Bronchial epithelial cell (primary cell): ENCODE measurements at regions not wholly inside any gene's neighbourhood (a gene's known extent, or its start where the extent isn't known, plus 50 kb on each side); places are given as distances from the start of the nearest gene placed in this dataset.

Experiments used
- DNase-seq: peaks from one replicate; pipeline ENCODE4 v3.0.0-alpha.2; 2010; ENCODE audit warnings: low read depth
- FAIRE-seq: peaks from 2 replicates; lab custom pipeline; 2011; peaks lifted over from hg19 to GRCh38; lab: Jason Lieb, UNC
- H3K27me3 ChIP-seq: 2 replicates; pipeline ENCODE4 v1.5.1; 2011; ENCODE audit warnings: low read length; ENCODE audit not compliant: control insufficient read depth, insufficient read depth
- H3K36me3 ChIP-seq: 2 replicates; pipeline ENCODE4 v1.5.1; 2011; ENCODE audit warnings: low read length; ENCODE audit not compliant: control insufficient read depth, insufficient read depth
- H3K4me3 ChIP-seq: 2 replicates; pipeline ENCODE4 v1.5.1; 2011; ENCODE audit warnings: mild to moderate bottlenecking, low read depth, low read length, control low read depth
- CTCF ChIP-seq: IDR thresholded peaks from 2 replicates; pipeline ENCODE4 v1.5.1; 2011; ENCODE audit warnings: mild to moderate bottlenecking, moderate library complexity, low read length, control low read depth, inconsistent platforms; ENCODE audit not compliant: insufficient read depth, severe bottlenecking

GRCh38 chr9:78972303-78972999 lies 599.3 kb upstream of the TLE4 start:
- FAIRE-seq (no peak), DNase-seq (no peak)
- TF ChIP-seq CTCF: no peak
- Histone ChIP-seq H3K27me3 (no peaks in the 10 kb centered on the region), H3K4me3 (no peak overlapping the region), H3K36me3 (no peaks in the 10 kb centered on the region)

GRCh38 chr9:78973907-78974306 lies 597.9 kb upstream of the TLE4 start:
- no peak for TF ChIP-seq CTCF
- Histone ChIP-seq H3K36me3 (no peaks in the 10 kb centered on the region), H3K4me3 (no peak overlapping the region), H3K27me3 (no peaks in the 10 kb centered on the region)
- peak; percentile 91 for DNase-seq
- FAIRE-seq: no peak

GRCh38 chr9:78982849-78983248 lies 588.9 kb upstream of the TLE4 start:
- H3K36me3 ChIP-seq: no peaks in the 10 kb centered on the region
- peak; percentile 81 for DNase-seq
- H3K27me3 ChIP-seq: no peaks in the 10 kb centered on the region
- no peak for FAIRE-seq
- no peak overlapping the region for H3K4me3 ChIP-seq
- TF ChIP-seq CTCF: no peak

GRCh38 chr9:78985084-78985738 lies 586.6 kb upstream of the TLE4 start:
- Histone ChIP-seq H3K4me3 (no peak overlapping the region), H3K27me3 (no peaks in the 10 kb centered on the region), H3K36me3 (no peaks in the 10 kb centered on the region)
- TF ChIP-seq CTCF: no peak
- FAIRE-seq (peak; percentile 66), DNase-seq (no peak)

GRCh38 chr9:78986446-78986845 lies 585.3 kb upstream of the TLE4 start:
- no peak for TF ChIP-seq CTCF
- no peaks in the 10 kb centered on the region for H3K36me3 ChIP-seq
- no peak overlapping the region for H3K4me3 ChIP-seq
- FAIRE-seq: no peak
- no peaks in the 10 kb centered on the region for H3K27me3 ChIP-seq
- DNase-seq: no peak
